ENCODE measurements at regions not wholly inside any gene's neighbourhood (a gene's known extent, or its start where the extent isn't known, plus 50 kb on each side); places are given as distances from the start of the nearest gene placed in this dataset.

DNA sequence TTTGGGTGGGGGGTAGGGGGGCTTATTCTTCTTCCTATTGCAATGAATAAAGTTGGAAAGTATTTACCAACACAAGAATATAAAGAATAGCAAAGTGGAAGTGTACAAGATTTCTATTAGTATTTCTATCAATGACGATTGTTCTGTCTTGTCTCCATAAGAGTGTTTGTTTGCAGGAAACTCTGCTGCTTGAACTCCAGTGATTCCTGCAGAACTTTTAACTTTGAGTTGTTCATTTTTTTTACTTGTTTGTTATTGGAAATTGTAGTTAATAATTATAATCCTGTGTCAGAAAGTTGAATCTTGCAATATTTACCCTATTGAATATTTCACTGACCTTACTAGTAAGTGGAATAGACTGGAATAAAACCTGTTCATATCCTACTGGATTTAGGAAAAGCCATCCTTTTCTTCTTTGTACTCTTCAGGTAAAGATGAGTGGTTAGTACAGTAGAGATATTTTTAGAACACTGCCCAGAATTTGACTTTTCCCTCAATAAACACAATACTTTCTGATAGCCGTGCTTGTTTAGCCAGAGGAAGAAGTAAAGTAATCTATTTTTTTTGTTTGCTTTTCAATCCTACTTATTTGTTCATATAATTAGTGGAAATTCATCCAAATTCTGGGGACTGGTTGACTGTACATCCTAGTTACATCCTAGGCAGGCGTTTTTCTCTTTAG, 340.4 kb downstream of the TENT4A start:
- Histone ChIP-seq H2BK20ac (ENCODE audit: low read depth, low read length) (no peak overlapping the region), H3K9me1 (ENCODE audit: insufficient read depth, low read length) (no peaks in the 10 kb centered on the region), H3K18ac (ENCODE audit: low read depth, low read length) (no peak overlapping the region), H3K9ac (ENCODE audit: low read depth, low read length) (no peak overlapping the region), H3K36me3 (ENCODE audit: control insufficient read depth, insufficient read depth, low read length) (no peaks in the 10 kb centered on the region), H2AFZ (replicated peaks; ENCODE audit: low read length, poor library complexity) (no peak overlapping the region), H4K5ac (ENCODE audit: low read depth, low read length) (no peak overlapping the region), H3K4me3 (ENCODE audit: insufficient read depth, low read depth, low read length) (no peak overlapping the region), H2BK15ac (ENCODE audit: low read depth, low read length) (no peak overlapping the region), H3K4me2 (ENCODE audit: low read depth, low read length) (no peak overlapping the region), H2BK120ac (ENCODE audit: low read depth, low read length) (no peak overlapping the region), H3K56ac (ENCODE audit: extremely low read depth, insufficient read depth, low read length) (no peak overlapping the region), H3K9me3 (ENCODE audit: control insufficient read depth, insufficient read depth, low read length) (peaks cover 3% of the 10 kb centered on the region; the same call in 1 of the 2 replicates), H4K91ac (ENCODE audit: insufficient read depth, low read depth, low read length) (no peak overlapping the region), H3K14ac (replicated peaks; ENCODE audit: low read depth, low read length) (no peak overlapping the region), H3K4me1 (ENCODE audit: control insufficient read depth, insufficient read depth, low read length) (no peaks in the 10 kb centered on the region), H2AK5ac (ENCODE audit: low read depth, low read length) (no peak overlapping the region), H2AK9ac (replicated peaks; ENCODE audit: low read depth, low read length, poor library complexity) (no peak overlapping the region), H3K79me1 (ENCODE audit: low read depth in 1 of 2, low read length in 2 of 2) (no peaks in the 10 kb centered on the region), H3K4ac (ENCODE audit: low read depth, low read length) (no peak overlapping the region), H3K23ac (ENCODE audit: low read depth, low read length) (no peak overlapping the region), H4K20me1 (ENCODE audit: insufficient read depth, low read length) (no peaks in the 10 kb centered on the region), H2BK5ac (ENCODE audit: low read depth, low read length, poor library complexity, severe bottlenecking) (no peak overlapping the region), H3K27me3 (ENCODE audit: control insufficient read depth, insufficient read depth, low read length) (no peaks in the 10 kb centered on the region), H3K27ac (ENCODE audit: insufficient read depth, low read length) (no peak overlapping the region), H4K8ac (ENCODE audit: low read depth in 2 of 2, low read length in 2 of 2) (no peak overlapping the region)
- TF ChIP-seq, protein P1, sequence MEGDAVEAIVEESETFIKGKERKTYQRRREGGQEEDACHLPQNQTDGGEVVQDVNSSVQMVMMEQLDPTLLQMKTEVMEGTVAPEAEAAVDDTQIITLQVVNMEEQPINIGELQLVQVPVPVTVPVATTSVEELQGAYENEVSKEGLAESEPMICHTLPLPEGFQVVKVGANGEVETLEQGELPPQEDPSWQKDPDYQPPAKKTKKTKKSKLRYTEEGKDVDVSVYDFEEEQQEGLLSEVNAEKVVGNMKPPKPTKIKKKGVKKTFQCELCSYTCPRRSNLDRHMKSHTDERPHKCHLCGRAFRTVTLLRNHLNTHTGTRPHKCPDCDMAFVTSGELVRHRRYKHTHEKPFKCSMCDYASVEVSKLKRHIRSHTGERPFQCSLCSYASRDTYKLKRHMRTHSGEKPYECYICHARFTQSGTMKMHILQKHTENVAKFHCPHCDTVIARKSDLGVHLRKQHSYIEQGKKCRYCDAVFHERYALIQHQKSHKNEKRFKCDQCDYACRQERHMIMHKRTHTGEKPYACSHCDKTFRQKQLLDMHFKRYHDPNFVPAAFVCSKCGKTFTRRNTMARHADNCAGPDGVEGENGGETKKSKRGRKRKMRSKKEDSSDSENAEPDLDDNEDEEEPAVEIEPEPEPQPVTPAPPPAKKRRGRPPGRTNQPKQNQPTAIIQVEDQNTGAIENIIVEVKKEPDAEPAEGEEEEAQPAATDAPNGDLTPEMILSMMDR (conservative IDR thresholded peaks at IDR 0.05; ENCODE audit: low read depth, low read length) = no peak
- TF ChIP-seq CEBPB (IDR thresholded peaks at IDR 0.05; ENCODE audit: low read depth, low read length) = no peak
- no peak for TF ChIP-seq SMC3 (IDR thresholded peaks at IDR 0.05; ENCODE audit: low read depth, low read length)
- TF ChIP-seq RAD21 (IDR thresholded peaks at IDR 0.05; ENCODE audit: low read length) = no peak
- no peak for TF ChIP-seq FOS (IDR thresholded peaks at IDR 0.05; ENCODE audit: low read depth, low read length)
- no peak for TF ChIP-seq RCOR1 (IDR thresholded peaks at IDR 0.05; ENCODE audit: insufficient replicate concordance, low read length)
- TF ChIP-seq RFX5 (IDR thresholded peaks at IDR 0.05; ENCODE audit: low read depth, low read length) = no peak
- TF ChIP-seq POLR2A (IDR thresholded peaks at IDR 0.05; ENCODE audit: low read depth, low read length) = no peak
- TF ChIP-seq MXI1 (IDR thresholded peaks at IDR 0.05; ENCODE audit: borderline replicate concordance, low read depth, low read length) = no peak
- TF ChIP-seq CHD1 (IDR thresholded peaks at IDR 0.05; ENCODE audit: low read depth, low read length) = no peak
- no peak for TF ChIP-seq MAZ (IDR thresholded peaks at IDR 0.05; ENCODE audit: borderline replicate concordance, low read depth, low read length)
- TF ChIP-seq BHLHE40 (IDR thresholded peaks at IDR 0.05; ENCODE audit: low read depth, low read length) = no peak
- TF ChIP-seq MAFK (IDR thresholded peaks at IDR 0.05; ENCODE audit: low read depth, low read length) = no peak
- TF ChIP-seq NFE2L2 (IDR thresholded peaks at IDR 0.05; ENCODE audit: low read depth, low read length) = no peak
- TF ChIP-seq, protein P2, sequence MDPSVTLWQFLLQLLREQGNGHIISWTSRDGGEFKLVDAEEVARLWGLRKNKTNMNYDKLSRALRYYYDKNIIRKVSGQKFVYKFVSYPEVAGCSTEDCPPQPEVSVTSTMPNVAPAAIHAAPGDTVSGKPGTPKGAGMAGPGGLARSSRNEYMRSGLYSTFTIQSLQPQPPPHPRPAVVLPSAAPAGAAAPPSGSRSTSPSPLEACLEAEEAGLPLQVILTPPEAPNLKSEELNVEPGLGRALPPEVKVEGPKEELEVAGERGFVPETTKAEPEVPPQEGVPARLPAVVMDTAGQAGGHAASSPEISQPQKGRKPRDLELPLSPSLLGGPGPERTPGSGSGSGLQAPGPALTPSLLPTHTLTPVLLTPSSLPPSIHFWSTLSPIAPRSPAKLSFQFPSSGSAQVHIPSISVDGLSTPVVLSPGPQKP (IDR thresholded peaks at IDR 0.05; ENCODE audit: borderline replicate concordance, low read depth, low read length) = no peak
- TF ChIP-seq, protein P3, sequence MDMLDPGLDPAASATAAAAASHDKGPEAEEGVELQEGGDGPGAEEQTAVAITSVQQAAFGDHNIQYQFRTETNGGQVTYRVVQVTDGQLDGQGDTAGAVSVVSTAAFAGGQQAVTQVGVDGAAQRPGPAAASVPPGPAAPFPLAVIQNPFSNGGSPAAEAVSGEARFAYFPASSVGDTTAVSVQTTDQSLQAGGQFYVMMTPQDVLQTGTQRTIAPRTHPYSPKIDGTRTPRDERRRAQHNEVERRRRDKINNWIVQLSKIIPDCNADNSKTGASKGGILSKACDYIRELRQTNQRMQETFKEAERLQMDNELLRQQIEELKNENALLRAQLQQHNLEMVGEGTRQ (IDR thresholded peaks at IDR 0.05; ENCODE audit: low read depth, low read length) = no peak
- no peak for ATAC-seq (ENCODE audit: low read depth)
- in situ Hi-C loops (cut with MboI; ENCODE audit: low sequenced_read_pairs) = no loop called here
- DNase-seq = no peak
- ChIA-PET CTCF (no interaction called here), POLR2A (ENCODE audit: unreplicated experiment) (no interaction called here)
- dilution Hi-C loops (cut with HindIII; ENCODE audit: low sequenced_read_pairs, unreplicated experiment) = no loop called here
- WGBS, 2 experiments (ENCODE audit: extremely low coverage in 2 of 2, insufficient read length in 1 of 2) = no CpG with 5 or more reads among the region's 3 CpGs
- no TSS peak for BruUV-seq (replicated peaks)
- intact Hi-C loops (cut with micrococcal nuclease) = no loop called here

Data from IMR-90 (cell line).